CD4-positive, alpha-beta T cell treated with Interferon alpha-2 for 1 hour (primary cell): ENCODE measurements at regions not wholly inside any gene's neighbourhood (a gene's known extent, or its start where the extent isn't known, plus 50 kb on each side); places are given as distances from the start of the nearest gene placed in this dataset.
"Not testable (repeated sequence)": the region's sequence is repeated elsewhere in the genome, so short reads cannot be mapped to it uniquely, and the experiment has no call there.

Experiments used
- DNase-seq, 2 donors: peaks; one replicate each; pipeline ENCODE4 v3.0.0-alpha.2; 2020 to 2022

- no peak for DNase-seq
Observed at GRCh38 chr10:60613434-60613833, 164.8 kb upstream of the CDK1 start.

GRCh38 chr10:60611291-60611747 lies 167.0 kb upstream of the CDK1 start:
- no peak for DNase-seq

GRCh38 chr10:60607372-60607771 lies 170.9 kb upstream of the CDK1 start:
- no peak for DNase-seq

DNA sequence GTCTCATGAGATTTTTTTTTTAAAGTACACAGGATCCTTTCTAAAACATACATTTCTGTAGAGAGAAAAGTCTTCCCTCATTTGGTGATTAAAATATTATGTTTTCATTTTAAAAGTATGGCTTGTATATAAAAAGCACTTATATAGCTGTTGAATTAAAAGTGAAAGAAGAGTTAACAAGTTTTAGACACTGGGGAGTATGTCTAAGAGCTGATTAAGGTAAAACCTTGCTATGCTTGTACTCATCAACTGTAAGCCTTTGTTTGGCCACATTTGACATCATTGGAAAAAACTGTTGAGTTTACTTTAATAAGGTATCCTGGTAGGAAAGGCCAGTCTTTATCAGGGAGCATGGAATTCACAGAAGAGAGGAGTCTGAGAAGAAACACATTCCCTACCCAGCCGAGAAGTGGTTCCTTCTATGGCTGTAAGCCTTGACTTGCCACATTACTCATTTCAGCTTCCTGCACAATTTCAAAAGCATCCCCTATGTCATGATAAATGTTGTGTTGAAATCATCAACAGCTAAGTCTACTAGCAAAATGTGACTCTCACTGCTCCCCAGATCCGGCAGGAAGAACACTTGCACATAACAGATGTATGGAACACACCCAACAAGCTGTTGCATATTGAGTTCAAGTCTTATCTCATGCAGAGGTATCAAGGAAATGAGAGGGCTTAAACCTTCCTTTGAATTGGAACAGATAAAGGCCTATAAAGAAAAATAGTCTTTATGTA lies 171.8 kb upstream of the CDK1 start:
- no peak for DNase-seq

DNA sequence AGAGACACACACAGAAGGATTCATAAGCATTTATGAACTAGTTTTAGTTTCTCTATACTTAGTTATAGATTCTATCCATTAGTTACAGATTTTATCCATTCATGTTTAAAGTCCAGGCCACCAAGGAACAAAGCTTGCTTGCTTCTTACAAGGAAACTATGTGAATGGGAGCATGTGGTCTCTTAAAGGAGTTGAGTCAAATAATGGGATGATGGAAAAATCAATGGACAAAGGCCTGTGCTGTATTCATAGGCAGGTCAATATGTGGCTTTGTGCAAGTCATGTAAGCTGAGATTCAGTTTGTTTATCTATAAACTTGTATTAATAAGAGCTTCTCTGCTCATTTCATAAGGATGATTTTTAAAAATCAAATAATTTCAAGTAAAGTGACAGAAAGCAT lies 172.8 kb upstream of the CDK1 start:
- DNase-seq, result no peak

DNA sequence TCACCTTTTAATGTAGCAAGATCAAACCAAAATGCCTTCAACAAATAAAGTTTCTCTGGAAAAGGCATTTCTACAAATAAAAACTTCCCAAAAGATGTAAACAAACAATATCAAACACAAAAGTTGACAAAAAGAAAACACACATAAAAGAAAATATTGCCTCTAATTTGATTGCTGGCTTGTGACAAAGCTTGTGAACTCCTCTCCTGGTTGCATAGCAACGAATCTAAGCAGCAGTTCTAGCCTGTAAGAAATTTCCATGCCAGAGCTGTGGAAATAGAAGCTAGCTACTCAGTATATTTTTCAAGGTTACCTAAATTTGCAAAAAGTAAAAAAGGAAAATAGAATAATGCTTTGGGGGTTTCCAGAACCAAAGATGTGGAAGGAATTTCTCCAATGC lies 173.9 kb upstream of the CDK1 start:
- DNase-seq, result no peak

DNA sequence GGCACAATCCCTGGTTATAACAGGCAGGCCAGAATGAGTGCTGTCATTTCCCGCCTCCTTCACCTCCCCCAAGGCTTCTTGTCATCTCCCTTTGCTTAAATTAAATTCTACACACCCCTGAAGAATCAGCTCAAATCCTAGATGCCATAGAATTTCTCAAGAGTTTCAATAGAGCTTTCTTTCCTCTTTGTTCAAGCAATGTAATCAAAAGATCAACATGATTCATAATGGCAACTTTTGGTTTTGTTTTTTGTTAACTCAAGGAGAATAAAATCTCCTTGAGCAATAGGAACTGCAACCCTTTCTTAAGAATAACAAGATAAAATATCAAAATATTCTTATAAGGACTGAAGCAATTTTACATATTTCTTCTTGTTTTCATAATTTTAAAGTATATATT lies 180.8 kb upstream of the CDK1 start:
- no peak for DNase-seq

DNA sequence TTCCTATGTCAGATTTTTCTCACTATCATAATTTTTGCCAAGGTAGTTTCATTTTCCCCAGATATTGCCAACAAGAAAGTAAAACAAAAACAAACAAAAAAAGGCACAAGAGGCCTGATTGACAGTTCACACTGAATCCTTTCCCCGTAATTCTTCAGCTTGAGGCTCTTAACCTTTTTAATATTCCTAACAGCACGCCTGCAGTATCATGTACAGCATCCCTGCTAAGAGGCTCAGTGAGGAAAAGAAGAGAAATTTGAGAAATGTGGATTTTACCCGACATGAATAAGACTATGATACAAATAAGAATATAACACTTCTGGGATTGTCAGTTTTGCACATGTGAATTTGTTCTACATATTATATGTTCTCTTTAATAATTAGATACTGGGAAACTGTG lies 182.4 kb upstream of the CDK1 start:
- DNase-seq, result no peak

GRCh38 chr10:60594476-60595051 lies 183.7 kb upstream of the CDK1 start:
- DNase-seq, result no peak

GRCh38 chr10:60591119-60591518 lies 187.2 kb upstream of the CDK1 start:
- no peak for DNase-seq

DNA sequence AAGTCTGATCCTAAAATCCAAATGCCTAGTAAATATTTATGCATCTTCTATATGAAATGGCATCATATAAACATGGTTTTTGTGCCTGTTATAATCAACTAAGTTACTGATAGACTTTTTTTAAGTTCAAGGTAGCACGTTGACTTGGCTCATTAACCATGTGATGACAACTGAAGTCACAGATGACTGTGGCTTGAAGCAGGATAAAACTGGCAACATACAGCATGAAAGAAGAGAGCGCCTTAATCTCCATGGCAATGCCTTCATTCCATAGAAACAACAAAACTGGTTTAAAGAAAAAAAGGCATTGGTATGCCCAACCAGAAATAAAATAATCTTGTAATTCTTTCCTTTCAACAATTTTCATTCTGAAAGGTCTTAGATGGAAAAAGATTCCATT lies 188.9 kb upstream of the CDK1 start:
- no peak for DNase-seq

DNA sequence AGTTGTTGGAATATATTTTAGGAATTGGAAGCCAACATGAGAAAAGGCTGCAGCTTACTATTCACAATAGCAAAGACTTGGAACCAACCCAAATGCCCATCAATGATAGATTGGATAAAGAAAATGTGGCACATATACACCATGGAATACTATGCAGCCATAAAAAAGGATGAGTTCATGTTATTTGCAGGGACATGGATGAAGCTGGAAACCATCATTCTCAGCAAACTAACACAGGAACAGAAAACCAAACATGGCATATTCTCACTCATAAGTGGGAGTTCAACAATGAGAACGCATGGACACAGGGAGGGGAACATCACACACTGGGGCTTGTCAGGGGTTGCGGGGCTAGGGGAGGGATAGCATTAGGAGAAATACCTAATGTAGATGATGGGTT lies 192.1 kb upstream of the ANK3 start:
- not testable (repeated sequence) for DNase-seq

GRCh38 chr10:60578217-60578616 lies 188.5 kb upstream of the ANK3 start:
- DNase-seq, result no peak

DNA sequence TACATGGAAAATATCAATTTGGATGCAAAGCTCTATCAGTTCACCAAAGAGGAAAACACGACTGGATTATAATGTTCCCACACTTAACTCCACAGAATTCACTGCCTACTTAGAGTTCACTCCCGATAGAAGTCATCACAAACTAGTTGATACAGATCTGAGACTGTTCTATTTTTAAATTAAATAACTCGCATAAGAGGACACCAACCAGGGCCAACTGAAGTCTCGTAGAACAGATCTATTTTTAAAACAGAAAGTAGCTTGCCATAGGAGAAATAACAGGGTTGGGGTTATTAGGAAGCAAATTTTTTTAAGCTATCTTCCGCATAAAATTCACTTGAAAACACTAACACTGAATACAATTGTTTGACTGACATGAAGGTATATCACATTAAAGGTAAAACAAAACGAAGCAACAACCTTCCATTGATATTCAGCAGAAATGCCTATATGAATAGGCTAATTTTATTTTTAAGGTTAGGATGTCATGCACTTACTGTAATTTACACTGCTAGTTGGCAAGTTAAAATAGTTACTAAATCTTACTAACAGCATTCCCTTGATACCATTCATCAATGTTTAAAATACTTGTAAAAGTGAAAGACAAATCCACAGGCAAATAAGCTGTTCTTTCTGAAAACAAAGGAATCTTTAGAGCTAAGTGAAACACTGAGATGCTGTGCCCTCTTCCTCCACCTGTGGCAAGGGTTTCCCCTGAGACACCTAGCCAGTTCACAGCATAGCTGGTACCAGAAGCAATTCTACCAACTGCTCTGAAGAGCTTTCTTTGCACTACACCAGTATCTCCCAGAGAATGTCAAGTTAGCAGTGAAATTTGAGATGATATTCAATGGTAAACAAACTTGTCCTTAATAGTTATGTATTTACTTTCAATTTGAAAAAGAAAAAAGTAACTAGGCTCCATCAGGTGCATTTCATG lies 186.7 kb upstream of the ANK3 start:
- DNase-seq, result no peak

DNA sequence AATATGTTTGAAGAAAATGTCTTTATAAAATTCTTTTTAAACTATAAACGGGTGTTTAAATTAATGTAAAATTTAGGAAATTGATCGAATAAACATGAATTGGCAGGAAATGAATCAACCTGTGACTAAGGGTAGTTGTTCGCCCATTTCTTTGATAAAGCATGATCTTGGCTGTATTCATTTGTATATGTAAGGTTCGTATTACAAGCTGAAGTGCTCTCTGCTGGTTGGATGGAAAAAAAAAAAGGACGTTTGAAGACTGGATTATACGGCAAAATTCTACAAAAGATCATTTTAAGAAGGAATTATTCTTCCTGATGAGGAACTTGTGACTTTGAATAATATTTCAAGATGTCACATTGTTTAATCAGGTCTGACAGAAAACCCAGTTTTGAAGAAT lies 185.4 kb upstream of the ANK3 start:
- DNase-seq, result no peak

- DNase-seq, result no peak
Observed at GRCh38 chr10:60574388-60574787, 184.7 kb upstream of the ANK3 start.

GRCh38 chr10:60573336-60573735 lies 183.7 kb upstream of the ANK3 start:
- no peak for DNase-seq

- peak in 1 of 2 donors; percentile 2 for DNase-seq
Observed at GRCh38 chr10:60572511-60573194, 183.0 kb upstream of the ANK3 start.

- no peak for DNase-seq
Observed at GRCh38 chr10:60570896-60571295, 181.2 kb upstream of the ANK3 start.

GRCh38 chr10:60570272-60570865 lies 180.7 kb upstream of the ANK3 start:
- no peak for DNase-seq

- no peak for DNase-seq
Observed at GRCh38 chr10:60569681-60570080, 180.0 kb upstream of the ANK3 start.

GRCh38 chr10:60566096-60566495 lies 176.4 kb upstream of the ANK3 start:
- no peak for DNase-seq

DNA sequence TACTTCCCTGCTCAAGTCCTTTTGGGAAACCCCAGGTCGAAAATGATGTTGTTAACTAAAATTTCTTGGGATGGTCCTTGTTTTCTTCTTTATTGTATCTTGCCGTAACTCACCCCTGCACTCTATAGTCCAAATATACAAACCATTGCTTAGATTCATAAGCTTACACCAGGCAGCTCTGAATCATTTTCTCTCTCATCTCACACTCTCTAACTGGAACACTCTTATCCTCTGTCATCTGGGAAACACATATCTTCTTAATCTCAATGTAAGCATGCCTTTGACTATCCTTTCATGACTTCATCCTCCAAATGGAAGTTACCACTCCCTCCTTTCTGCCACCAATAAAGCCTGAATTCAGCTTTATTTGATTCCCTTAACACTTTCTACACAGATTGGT lies 175.8 kb upstream of the ANK3 start:
- DNase-seq, result no peak
